GM12878 (cell line): ENCODE measurements at regions not wholly inside any gene's neighbourhood (a gene's known extent, or its start where the extent isn't known, plus 50 kb on each side); places are given as distances from the start of the nearest gene placed in this dataset.

Experiments used
- ATAC-seq: fragments of 200-7000 bp; cut with Tn5 transposase; 3 replicates; pipeline ENCODE4 v1.9.1; 2020; ENCODE audit warnings: mild to moderate bottlenecking, moderate library complexity
- BruUV-seq: library from RNA; stranded (reverse); fragments of 400-500 nt; replicated peaks from 2 replicates; lab custom pipeline; 2021; lab: Mats Ljungman, UMichigan
- CTCF ChIA-PET: fragments of 300-600 bp; sonication (Branson Sonifier 250); formaldehyde crosslinking; extraction: SDS; loops from one replicate; lab custom pipeline; 2021; ENCODE audit warnings: inconsistent platforms; lab: Yijun Ruan, JAX
- POLR2A ChIA-PET: fragments of 350-600 bp; formaldehyde crosslinking; extraction: SDS; loops from one replicate; lab custom pipeline; 2021; ENCODE audit warnings: inconsistent platforms; lab: Charles Lee
- RAD21 ChIA-PET: fragments of 300-600 bp; sonication (Branson Sonifier 250); formaldehyde crosslinking; loops from one replicate; lab custom pipeline; 2023; ENCODE audit warnings: antibody characterized with exemption; ENCODE audit not compliant: unreplicated experiment; lab: Charles Lee
- SMC1A ChIA-PET: fragments of 300-600 bp; sonication (Branson Sonifier 250); formaldehyde crosslinking; loops from one replicate; lab custom pipeline; 2023; ENCODE audit not compliant: unreplicated experiment, uncharacterized antibody; lab: Charles Lee
- DNase-seq: peaks from one replicate; pipeline ENCODE4 v3.0.0-alpha.2; 2011; ENCODE audit warnings: low read depth, low spot score
- FAIRE-seq: peaks from 3 replicates; lab custom pipeline; 2011; peaks lifted over from hg19 to GRCh38; lab: Jason Lieb, UNC
- H2AFZ ChIP-seq: 2 replicates; pipeline ENCODE4 v1.6.0; 2011; ENCODE audit warnings: low read depth, low read length, control low read depth; ENCODE audit not compliant: control insufficient read depth
- H3K27ac ChIP-seq: 2 replicates; pipeline ENCODE4 v1.5.1; 2011; ENCODE audit warnings: control low read depth; ENCODE audit not compliant: control insufficient read depth, insufficient read depth
- H3K27me3 ChIP-seq, 2 experiments: replicated peaks in 1 of 2; 2 replicates each; pipeline versions ENCODE4 v1.6.0 to v1.6.1; 2011; ENCODE audit warnings: low read length in 1 of 2; ENCODE audit not compliant: control insufficient read depth in 2 of 2, insufficient read depth in 2 of 2
- H3K36me3 ChIP-seq, 2 experiments: 2 replicates each; pipeline ENCODE4 v1.5.1; 2011; ENCODE audit warnings: low read length in 1 of 2; ENCODE audit not compliant: control insufficient read depth in 2 of 2, insufficient read depth in 2 of 2
- H3K4me1 ChIP-seq: 2 replicates; pipeline ENCODE4 v1.6.1; 2011; ENCODE audit warnings: mild to moderate bottlenecking, low read length, moderate library complexity, mixed read lengths; ENCODE audit not compliant: control insufficient read depth, insufficient read depth
- H3K4me2 ChIP-seq: 2 replicates; pipeline ENCODE4 v1.6.0; 2011; ENCODE audit warnings: control low read depth; ENCODE audit not compliant: control insufficient read depth, insufficient read depth
- H3K4me3 ChIP-seq: fragments of 200-600 bp; sonication (generic); 2 replicates; pipeline ENCODE4 v1.5.1; 2016
- H3K79me2 ChIP-seq: 2 replicates; pipeline ENCODE4 v1.6.0; 2011; ENCODE audit warnings: low read length; ENCODE audit not compliant: control insufficient read depth, insufficient read depth
- H3K9ac ChIP-seq: 2 replicates; pipeline ENCODE4 v1.8.0; 2011; ENCODE audit warnings: low read length, control low read depth, mixed read lengths; ENCODE audit not compliant: control insufficient read depth, insufficient read depth
- H3K9me3 ChIP-seq: replicated peaks from 3 replicates; pipeline ENCODE4 v1.5.1; 2011; ENCODE audit warnings: mild to moderate bottlenecking, low read length; ENCODE audit not compliant: control insufficient read depth, insufficient read depth
- H4K20me1 ChIP-seq: 2 replicates; pipeline ENCODE4 v1.6.0; 2011; ENCODE audit not compliant: control insufficient read depth, insufficient read depth
- BCLAF1 ChIP-seq: fragments of 450-650 bp; IDR thresholded peaks from 2 replicates; pipeline ENCODE4 v1.6.1; 2017; ENCODE audit warnings: antibody characterized with exemption, mild to moderate bottlenecking, moderate library complexity
- CEBPB ChIP-seq, 2 experiments: fragments of 150-350 bp in 1 of 2; IDR thresholded peaks; 2 replicates each; pipeline ENCODE4 v1.6.1; 2012 to 2014; ENCODE audit warnings: low read depth in 2 of 2, low read length in 2 of 2, borderline replicate concordance in 1 of 2, inconsistent platforms in 1 of 2
- E4F1 ChIP-seq: fragments of 450-650 bp; IDR thresholded peaks from 2 replicates; pipeline ENCODE4 v1.6.1; 2018; ENCODE audit warnings: borderline replicate concordance, mild to moderate bottlenecking; ENCODE audit not compliant: partially characterized antibody
- EED ChIP-seq: sonication (generic); IDR thresholded peaks from 2 replicates; pipeline ENCODE4 v1.6.1; 2016; ENCODE audit warnings: antibody characterized with exemption, low read depth
- NFXL1 ChIP-seq: fragments of 450-650 bp; IDR thresholded peaks from 2 replicates; pipeline ENCODE4 v1.6.1; 2017; ENCODE audit warnings: antibody characterized with exemption, mild to moderate bottlenecking, borderline replicate concordance
- SMARCA5 ChIP-seq: fragments of 450-650 bp; IDR thresholded peaks from 2 replicates; pipeline ENCODE4 v1.6.1; 2017; ENCODE audit warnings: mild to moderate bottlenecking
- SP1 ChIP-seq: IDR thresholded peaks from one replicate; pipeline ENCODE4 v1.6.1; 2011; ENCODE audit warnings: low read depth, low read length
- STAT1 ChIP-seq: fragments of 450-650 bp; conservative IDR thresholded peaks from 2 replicates; pipeline ENCODE4 v1.6.1; 2014; ENCODE audit warnings: antibody characterized with exemption, mild to moderate bottlenecking
- STAT3 ChIP-seq: IDR thresholded peaks from 2 replicates; pipeline ENCODE4 v1.6.1; 2011; ENCODE audit warnings: low read depth, low read length, improper control_type of control experiment
- YBX1 ChIP-seq: fragments of 450-650 bp; IDR thresholded peaks from 2 replicates; pipeline ENCODE4 v1.6.1; 2016; ENCODE audit warnings: antibody characterized with exemption
- ZBTB4 ChIP-seq: fragments of 450-650 bp; formaldehyde crosslinking; IDR thresholded peaks from 2 replicates; pipeline ENCODE4 v1.4.0; 2022; ENCODE audit warnings: mild to moderate bottlenecking, moderate library complexity
- ZNF217 ChIP-seq: fragments of 450-650 bp; IDR thresholded peaks from 2 replicates; pipeline ENCODE4 v1.6.1; 2017; ENCODE audit warnings: antibody characterized with exemption, mild to moderate bottlenecking
- WGBS: methylation state at CpG from one replicate; pipeline ENCODE4 v1.1.6; 2016; ENCODE audit warnings: low lambda C conversion rate; ENCODE audit not compliant: insufficient replicate concordance, insufficient coverage; ENCODE audit errors: missing lambda C conversion rate; 5-methylcytosine and 5-hydroxymethylcytosine counted together
- in situ Hi-C: fragments of 300-500 bp; cut with MboI; formaldehyde crosslinking; loops from 9 replicates; pipeline ENCODE4 v1.14.3; 2018; ENCODE audit warnings: mixed read lengths
- intact Hi-C: fragments of 100-400 bp; cut with micrococcal nuclease; formaldehyde crosslinking; loops from one replicate; pipeline ENCODE4 v1.14.2; 2022; ENCODE audit not compliant: unreplicated experiment

GRCh38 chr21:28069450-28069923 is 923.2 kb downstream of the LTN1 start:
- ChIA-PET CTCF (no interaction called here), SMC1A (no interaction called here), POLR2A (no interaction called here), RAD21 (no interaction called here)
- Histone ChIP-seq H3K27me3 (no peaks in the 10 kb centered on the region), H3K4me2 (no peak overlapping the region), H3K36me3 (no peaks in the 10 kb centered on the region), H2AFZ (no peak overlapping the region), H3K9ac (no peak overlapping the region), H3K79me2 (no peaks in the 10 kb centered on the region), H3K4me1 (no peaks in the 10 kb centered on the region), H3K9me3 (no peaks in the 10 kb centered on the region), H3K27ac (no peak overlapping the region), H4K20me1 (no peaks in the 10 kb centered on the region), H3K4me3 (no peak overlapping the region)
- intact Hi-C loops: no loop called here
- ATAC-seq: no peak
- BruUV-seq: no TSS peak
- in situ Hi-C loops: no loop called here
- no peak for TF ChIP-seq E4F1
- no peak for TF ChIP-seq ZNF217
- no peak for TF ChIP-seq STAT3
- TF ChIP-seq STAT1: no peak
- no peak for TF ChIP-seq SMARCA5
- no peak for TF ChIP-seq SP1
- no peak for TF ChIP-seq YBX1
- TF ChIP-seq NFXL1: no peak
- no peak for TF ChIP-seq BCLAF1
- no peak for TF ChIP-seq CEBPB (IDR thresholded peaks at IDR 0.05; ENCODE audit: borderline replicate concordance in 1 of 2, low read depth in 2 of 2, low read length in 2 of 2)
- no peak for TF ChIP-seq EED
- TF ChIP-seq ZBTB4: no peak
- no peak for FAIRE-seq
- DNase-seq: no peak
- WGBS: 45% methylated on average over 6 of the region's 6 CpGs
